GM19455 (cell line): ENCODE measurements at regions not wholly inside any gene's neighbourhood (a gene's known extent, or its start where the extent isn't known, plus 50 kb on each side); places are given as distances from the start of the nearest gene placed in this dataset.

Experiments used
- ATAC-seq: cut with Tn5 transposase; IDR thresholded peaks from one replicate; pipeline ENCODE4 v1.9.1; 2021; ENCODE audit not compliant: unreplicated experiment

DNA sequence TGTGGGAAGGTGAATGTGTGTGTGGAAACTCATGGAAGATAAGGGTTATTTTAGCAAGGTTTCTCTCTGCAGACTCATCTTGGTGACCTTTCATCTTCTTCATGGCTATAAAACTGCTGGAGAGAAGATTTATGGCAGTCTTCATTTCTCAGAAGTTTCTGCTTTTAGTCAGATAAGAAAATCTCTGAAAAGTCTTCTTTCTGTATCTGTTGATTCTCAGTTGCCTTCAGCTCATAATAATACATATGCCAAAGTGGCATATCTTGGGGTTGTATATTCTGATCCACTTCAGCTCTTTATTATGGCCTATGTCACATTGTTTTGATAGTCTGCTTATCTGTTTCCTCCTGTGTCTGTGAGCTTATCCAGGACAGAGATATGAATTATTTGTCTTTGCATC, 143.3 kb upstream of the TMTC4 start:
- no peak for ATAC-seq

DNA sequence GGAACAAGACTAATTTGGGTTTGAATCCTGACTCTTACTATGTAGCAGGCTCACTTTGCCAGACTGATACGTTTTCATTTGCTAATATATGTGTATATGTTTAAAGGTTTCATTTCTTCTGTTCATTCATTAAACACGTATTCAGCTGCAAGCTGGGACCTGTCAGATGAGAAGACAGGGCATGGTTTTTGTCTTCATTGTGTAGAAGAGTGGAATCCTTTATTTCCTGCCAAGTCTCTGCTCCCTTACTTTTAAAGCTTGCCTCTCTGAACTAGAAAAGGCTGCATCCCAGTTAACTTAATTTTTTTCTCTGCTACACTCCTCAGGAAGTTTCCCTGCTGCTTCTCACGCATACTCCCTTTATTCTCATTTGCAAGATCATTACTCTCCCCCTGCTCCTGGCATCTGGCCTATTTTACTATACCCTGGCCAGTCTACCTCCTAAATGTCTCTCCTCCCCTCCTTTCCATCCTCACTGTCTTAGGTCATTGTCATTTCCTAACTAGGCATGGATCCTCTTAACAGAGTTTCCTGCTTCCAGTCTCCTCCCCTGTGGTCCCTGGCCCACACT, 141.0 kb upstream of the TMTC4 start:
- no peak for ATAC-seq

DNA sequence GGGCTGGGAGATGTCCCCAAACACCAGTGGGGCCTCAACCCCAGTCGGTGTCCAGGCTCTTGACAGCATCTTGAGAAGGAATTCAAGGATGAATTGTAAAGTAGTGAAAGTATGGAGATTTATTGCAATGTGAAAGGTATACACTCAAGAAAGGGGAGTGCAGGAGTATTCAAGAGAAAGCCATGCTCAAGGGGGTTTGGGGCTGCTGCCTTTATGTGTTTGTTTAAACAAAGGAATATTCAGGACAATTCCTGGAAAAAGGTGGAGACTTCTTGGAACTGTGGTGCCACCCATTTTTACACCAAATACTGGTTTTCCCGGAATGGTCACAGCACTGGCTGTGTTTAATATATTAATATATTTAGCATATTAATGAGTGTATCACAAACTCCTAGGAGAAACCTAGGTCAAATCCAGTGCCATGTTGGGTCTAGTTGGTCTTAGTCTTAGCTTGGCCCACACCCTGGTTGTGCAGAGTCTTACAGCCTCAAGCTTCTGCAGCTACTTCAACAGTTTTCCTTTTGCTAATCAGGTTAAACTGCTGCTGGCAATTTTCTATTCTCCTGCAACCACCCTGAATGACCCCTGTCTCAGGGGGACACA, 138.5 kb upstream of the TMTC4 start:
- no peak for ATAC-seq

- no peak for ATAC-seq
Observed at GRCh38 chr13:100811928-100812327, 137.3 kb upstream of the TMTC4 start.

DNA sequence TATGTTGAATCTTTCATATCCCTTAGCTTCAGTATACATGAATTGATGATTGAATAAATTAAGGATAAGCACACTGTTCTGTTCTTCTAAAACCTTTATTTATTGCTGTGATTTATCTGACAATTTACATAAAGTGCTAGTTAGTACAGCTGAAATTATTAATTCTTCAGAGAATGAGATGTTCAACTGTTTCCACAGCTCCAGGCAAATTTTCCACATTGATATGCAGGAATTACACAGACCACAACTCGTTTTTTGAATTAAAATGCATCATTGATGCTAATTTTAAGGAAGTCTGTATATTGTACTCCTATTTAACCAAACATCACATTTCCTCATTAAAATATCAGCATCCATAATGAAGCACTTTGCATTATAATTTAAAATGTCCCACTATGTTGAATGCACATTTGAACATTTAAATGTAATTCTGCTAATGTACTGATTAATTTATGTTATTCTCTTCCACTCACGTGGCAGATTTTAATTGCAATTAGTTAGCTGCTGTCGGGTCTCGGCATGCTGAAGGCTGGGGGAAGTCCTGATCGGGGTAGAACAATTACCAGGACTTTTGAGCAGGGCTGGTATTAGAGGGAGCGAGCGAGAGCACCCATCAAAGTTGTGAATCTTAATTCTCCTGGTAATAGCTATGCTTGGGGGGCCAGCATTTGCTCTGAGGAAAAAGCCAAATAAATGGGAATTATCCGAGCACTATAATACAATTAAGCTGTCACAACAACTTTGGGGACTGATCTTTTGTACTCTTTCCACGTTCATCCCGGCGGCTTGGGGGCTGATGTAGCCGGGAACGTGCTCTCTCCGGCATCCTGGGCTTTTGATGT, 136.7 kb upstream of the TMTC4 start:
- no peak for ATAC-seq

GRCh38 chr13:100810481-100810880, 135.9 kb upstream of the TMTC4 start:
- no peak for ATAC-seq

DNA sequence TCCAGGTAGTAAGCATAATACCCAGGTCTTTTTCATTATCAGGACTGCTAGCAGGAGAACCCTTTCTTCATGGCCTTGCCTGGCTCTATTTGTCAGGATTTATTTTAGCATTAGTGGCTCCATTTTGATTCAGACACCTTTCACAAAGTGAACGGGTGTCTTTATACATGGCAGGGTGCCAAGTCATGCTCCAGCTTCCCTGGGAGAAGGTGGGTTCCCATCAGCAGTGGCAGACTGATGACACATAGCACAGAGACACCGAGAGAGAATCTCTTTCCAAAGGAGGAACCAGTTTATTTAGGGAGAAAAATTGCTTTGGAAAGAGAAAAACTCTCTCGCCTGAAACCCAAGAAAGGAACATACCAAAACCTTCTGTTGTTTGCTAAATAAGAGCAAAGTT, 135.3 kb upstream of the TMTC4 start:
- ATAC-seq, result no peak

DNA sequence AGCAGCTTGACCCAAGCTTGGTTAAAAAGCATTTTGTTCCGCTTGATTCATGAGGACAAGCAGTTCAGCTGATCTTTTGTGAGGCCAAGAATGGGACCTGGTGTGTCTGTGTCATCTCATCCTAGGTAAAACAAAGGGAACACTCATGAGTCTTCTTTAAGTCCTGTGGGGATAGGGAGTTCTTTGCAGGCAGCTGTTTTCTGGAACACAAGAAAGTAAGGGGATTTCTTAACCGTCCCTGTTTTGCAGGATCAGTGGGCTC, 134.5 kb upstream of the TMTC4 start:
- no peak for ATAC-seq

- ATAC-seq, result no peak
Observed at GRCh38 chr13:100808330-100809128, 133.9 kb upstream of the TMTC4 start.

DNA sequence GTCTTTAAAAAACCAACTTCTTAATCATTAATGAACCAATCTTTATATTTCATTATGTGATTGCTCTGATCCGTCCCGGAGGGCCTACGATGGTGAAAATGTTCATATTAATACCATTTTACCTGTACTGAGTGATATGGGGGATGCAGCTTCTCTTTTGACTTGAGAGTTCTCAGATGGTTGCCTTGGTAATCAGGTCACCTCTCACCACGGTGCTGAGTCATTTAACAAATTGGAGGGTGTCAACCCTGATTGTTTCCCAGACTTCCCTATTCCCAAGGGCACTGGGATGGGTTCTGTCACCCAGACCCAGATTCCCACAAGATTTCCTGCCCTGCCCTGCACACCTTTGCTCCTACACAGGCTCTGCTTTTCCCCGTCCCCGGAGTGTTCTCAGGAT, 128.5 kb upstream of the TMTC4 start:
- no peak for ATAC-seq

GRCh38 chr13:100800283-100800875, 125.8 kb upstream of the TMTC4 start:
- no peak for ATAC-seq

DNA sequence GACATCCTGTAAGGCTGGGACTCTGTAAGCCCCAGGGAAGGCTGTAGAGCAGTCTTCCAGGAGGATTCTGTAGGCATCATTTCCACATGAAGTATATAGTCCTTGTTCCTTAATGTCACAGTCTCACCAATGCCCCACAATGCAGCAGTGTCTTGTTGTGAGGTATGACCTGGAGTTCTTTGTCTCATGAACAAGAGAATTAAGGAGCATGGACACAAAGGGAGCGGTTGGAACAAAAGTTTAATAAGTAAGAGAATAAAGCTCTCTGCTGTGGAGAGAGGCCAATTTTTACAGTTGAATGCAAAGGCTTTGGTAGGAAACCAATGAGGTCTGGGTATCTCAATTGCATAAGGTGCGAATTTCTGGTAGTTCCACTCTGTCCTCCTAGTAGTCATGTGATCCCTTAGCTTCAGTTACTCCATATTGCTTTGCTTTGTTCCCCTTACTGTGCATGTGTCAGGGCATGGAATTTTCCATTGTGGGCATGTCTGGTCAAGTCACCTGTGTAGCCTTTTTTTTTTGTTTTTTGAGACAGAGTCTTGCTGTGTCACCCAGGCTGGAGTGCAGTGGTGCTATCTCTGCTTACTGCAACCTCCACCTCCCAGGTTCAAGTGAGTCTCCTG, 124.3 kb upstream of the TMTC4 start:
- ATAC-seq, result no peak

DNA sequence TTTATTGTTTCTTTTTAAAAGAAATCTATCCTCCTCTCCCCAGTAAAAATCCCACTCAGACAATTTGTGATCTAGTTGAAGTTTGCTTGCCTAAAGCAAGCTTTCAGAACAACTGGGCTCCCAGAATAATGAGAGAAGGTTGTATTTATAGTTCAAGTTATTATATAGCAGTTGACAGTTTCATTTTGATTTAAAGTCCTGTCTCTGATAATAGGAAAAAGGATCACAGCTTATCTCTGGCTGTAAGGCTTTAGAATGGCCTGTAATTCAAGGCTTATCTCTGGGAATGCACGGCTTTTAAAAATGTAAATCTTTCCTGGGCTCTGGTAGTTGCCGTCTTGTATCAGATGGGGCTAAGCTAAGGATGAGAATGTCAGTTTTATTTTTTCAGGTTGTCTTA, 123.3 kb upstream of the TMTC4 start:
- no peak for ATAC-seq

GRCh38 chr13:100796463-100796862, 121.9 kb upstream of the TMTC4 start:
- no peak for ATAC-seq

DNA sequence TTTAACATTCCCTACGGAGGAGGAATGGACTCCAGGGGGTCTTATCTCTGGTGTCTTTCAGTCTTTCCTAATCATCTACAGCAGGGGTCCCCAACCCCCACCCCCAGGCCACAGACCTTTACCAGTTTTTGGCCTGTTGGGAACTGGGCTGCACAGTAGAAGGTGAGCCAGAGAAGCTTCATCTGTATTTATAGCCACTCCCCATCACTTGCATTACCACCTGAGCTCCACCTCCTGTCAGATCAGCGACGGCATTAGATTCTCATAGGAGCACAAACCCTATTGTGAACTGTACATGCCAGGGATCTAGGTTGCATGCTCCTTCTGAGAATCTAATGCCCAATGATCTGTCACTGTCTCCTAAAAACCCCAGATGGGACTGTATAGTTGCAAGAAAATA, 120.0 kb upstream of the TMTC4 start:
- ATAC-seq, result no peak

DNA sequence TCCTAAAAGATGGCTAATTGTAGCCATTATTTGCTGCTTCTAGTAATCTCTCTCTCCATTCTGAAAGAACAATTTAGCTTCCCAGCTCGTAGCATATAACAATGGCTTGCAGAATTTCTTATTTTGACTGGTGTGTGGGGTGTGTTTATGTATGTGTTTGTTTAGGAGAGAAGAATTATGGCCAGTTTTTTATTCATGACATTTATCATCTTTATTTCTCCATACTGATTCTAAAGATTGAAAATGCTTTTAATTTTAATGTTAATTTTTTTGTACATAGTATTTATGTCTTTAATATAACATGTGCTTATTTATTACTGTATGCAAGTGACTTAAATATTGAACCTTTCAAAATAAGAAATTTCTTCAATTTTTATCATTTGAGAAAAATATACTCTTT, 115.8 kb upstream of the TMTC4 start:
- peak; percentile 8 for ATAC-seq

- ATAC-seq, result peak; percentile 94
Observed at GRCh38 chr13:100789968-100790367, 115.4 kb upstream of the TMTC4 start.

- no peak for ATAC-seq
Observed at GRCh38 chr13:100789481-100789880, 114.9 kb upstream of the TMTC4 start.

DNA sequence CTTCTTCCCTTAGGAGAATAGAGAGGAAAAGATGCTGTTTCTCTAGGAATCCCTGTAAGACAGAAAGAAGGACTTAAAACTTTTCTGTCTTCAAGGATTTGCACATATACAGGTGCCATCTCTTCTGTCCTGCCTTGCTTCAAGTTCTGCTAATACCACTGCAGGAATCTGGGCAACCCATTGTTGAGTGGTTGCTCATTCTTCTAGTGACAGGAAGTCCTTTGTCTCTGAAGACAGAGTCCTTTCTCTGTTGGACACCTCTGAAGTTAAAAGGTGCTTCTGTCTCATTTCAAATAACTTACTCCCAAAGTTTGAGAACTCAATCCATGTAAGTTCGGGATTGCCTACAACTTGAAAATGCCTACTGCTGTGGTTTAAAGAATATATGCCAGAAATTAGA, 114.4 kb upstream of the TMTC4 start:
- ATAC-seq, result no peak

GRCh38 chr13:100788540-100788939, 113.9 kb upstream of the TMTC4 start:
- no peak for ATAC-seq

GRCh38 chr13:100787899-100788298, 113.3 kb upstream of the TMTC4 start:
- ATAC-seq, result no peak
